GM10266 (cell line): ENCODE measurements at regions not wholly inside any gene's neighbourhood (a gene's known extent, or its start where the extent isn't known, plus 50 kb on each side); places are given as distances from the start of the nearest gene placed in this dataset.

Experiments used
- DNase-seq: peaks from one replicate; pipeline ENCODE4 v3.0.0; 2012; ENCODE audit errors: extremely low spot score
- CTCF ChIP-seq: IDR thresholded peaks from 2 replicates; pipeline ENCODE4 v1.5.1; 2012; ENCODE audit warnings: mild to moderate bottlenecking, low read depth; ENCODE audit not compliant: control insufficient read depth, insufficient read depth; ENCODE audit errors: missing control alignments

DNA sequence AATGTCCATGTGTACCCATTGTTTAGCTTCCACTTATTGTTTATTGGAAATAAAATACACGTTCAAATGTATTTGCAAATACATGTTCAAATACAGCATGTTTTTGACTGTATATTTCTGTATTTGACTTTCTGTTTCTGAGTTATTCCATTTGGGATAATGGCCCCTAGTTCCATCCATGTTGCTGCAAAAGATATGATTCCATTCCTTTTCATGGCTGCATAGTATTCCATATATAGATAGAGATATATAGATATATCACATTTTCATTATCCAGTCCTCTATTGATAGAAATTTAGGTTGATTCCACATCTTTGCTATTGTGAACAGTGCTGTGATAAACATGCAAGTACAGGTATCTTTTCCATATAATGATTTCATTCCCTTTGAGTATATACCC, 241.4 kb upstream of the SOX2 start:
- no peak for TF ChIP-seq CTCF
- DNase-seq: no peak

GRCh38 chr3:181464033-181464694, 247.6 kb upstream of the SOX2 start:
- no peak for TF ChIP-seq CTCF
- no peak for DNase-seq

- TF ChIP-seq CTCF: no peak
- no peak for DNase-seq
Measured at GRCh38 chr3:181461381-181461780, 250.3 kb upstream of the SOX2 start.

- no peak for DNase-seq
- no peak for TF ChIP-seq CTCF
Measured at GRCh38 chr3:181459516-181459915, 252.2 kb upstream of the SOX2 start.

- no peak for TF ChIP-seq CTCF
- DNase-seq: no peak
Measured at GRCh38 chr3:181458857-181459256, 252.9 kb upstream of the SOX2 start.

DNA sequence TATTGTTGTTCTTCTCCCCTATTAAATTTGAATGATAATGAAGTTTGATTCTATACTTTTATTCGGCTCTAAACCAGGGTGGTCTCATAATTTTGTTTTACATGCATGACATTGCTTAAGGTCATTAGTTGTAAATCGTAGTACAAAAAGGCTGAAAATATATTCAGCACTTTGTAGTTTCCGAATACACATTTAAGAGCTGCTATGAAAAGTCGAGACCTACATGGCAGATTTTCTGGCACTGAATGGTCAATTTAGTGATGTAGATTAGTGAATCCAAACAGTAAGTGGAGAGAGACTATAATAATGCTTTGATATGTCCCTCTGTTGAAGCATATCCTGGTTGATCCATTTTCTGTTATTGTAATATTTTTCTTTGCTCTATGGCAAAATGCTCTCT, 254.0 kb upstream of the SOX2 start:
- DNase-seq: no peak
- no peak for TF ChIP-seq CTCF

DNA sequence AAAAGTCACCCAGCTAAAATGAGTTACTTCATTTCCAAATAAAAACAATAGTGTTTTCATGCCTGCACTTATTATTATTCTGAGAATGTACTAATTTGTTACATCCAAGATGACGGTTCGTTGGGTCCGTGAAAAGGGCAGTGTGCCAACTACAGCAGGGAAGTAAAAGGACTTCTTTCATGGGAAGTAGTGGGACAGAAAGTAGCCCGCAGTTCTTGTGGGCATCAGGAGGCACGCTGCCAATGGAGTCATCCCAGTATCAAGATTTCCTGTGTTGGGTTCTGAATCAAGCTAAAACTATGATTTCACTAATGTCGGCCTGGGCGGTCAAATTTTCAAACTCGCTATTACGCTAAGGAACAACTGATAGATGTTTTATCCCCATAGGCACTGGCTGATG, 254.5 kb upstream of the SOX2 start:
- no peak for DNase-seq
- TF ChIP-seq CTCF: no peak
